ENCODE measurements at regions not wholly inside any gene's neighbourhood (a gene's known extent, or its start where the extent isn't known, plus 50 kb on each side); places are given as distances from the start of the nearest gene placed in this dataset.

DNA sequence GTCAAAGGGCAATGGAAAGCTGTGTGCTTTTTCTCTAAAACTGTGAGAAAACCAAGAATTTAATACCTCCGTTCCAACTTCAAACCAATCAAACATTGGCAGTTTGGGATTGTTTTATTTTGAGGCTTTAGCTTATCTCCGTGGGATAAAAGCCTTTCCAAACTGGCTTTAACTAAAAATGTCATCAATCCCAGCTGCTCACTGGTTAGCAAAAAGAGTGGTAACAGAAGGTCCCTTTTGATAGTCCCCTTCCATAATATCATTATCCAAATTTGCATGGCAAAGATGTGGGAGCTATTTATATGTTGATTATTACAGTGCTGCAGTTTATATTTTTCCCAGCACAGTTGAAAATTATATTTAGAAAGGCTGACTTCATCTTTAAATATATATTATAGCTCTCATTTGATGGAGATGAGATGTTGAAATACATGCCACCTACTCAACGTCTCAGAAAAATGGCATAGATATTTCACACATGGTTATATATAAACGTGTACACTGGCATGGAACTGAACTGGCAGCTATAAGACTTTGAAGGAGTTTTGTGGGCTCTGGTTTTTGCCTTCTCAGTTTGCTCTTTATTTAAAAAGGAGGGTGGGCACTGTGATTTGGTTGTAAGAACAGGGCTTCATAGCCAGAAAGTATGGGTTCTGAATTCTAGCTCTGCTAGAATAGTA is 707.1 kb upstream of the SLIT2 start:
- no peak for TF ChIP-seq JUND (IDR thresholded peaks at IDR 0.05; ENCODE audit: low read depth)
- no peak for DNase-seq (ENCODE audit: low read depth in 1 of 2, low spot score in 1 of 2)
- in situ Hi-C loops (cut with HindIII; ENCODE audit: low pct_unique_long_range_greater_than_20kb, low sequenced_read_pairs) = no loop called here

DNA sequence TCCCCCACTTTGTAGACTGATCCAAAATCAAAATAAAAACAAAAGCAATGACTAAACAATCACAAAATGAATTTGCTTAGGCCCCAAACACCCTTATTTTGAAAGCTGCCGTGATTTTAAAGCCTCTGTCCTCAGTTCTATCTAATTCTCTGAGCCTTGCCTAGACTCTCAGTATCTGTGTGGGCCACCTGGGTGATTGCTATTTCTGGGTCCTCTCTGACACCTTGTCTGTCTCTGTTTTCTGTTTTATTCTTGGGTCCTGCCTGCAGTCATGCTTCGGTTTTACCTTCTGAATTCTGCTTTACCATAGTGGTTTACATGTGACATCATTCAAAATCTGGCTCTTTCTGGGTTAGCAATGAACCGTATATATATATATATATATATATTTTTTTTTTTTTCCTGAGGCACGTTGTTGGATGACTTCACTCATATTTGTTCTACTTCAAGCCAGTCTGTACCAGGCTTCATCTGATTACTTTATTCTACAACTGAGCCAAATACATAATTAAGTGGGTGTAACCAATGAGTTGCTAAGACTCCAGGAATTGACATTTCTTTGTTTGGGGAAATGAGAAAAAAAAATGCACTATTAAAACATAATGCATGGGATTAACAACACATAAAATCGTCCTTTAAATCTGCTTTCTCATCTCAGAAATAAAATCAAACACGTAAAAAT is 710.7 kb upstream of the SLIT2 start:
- DNase-seq (ENCODE audit: low read depth in 1 of 2, low spot score in 1 of 2) = no peak
- in situ Hi-C loops (cut with HindIII; ENCODE audit: low pct_unique_long_range_greater_than_20kb, low sequenced_read_pairs) = no loop called here
- no peak for TF ChIP-seq JUND (IDR thresholded peaks at IDR 0.05; ENCODE audit: low read depth)

DNA sequence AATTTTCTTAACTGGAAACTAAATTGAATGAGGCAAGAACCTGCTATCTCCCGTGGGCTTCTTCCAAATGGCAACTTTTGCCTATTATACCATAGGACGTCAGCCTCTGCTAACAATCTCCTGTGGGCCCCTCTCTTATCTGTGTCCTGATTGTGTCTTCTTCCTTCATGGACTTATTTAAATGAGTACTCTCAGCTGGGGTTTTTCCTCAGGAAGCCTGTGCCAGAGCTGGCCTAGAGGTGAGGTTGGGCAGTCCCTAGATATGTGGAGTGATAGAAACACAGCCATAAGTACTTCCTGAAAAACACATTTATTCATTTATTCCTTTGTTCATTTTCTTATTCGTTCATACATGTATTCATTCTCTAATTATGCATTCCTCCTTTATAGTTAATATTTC is 712.5 kb upstream of the SLIT2 start:
- TF ChIP-seq JUND (IDR thresholded peaks at IDR 0.05; ENCODE audit: low read depth) = no peak
- in situ Hi-C loops (cut with HindIII; ENCODE audit: low pct_unique_long_range_greater_than_20kb, low sequenced_read_pairs) = no loop called here

DNA sequence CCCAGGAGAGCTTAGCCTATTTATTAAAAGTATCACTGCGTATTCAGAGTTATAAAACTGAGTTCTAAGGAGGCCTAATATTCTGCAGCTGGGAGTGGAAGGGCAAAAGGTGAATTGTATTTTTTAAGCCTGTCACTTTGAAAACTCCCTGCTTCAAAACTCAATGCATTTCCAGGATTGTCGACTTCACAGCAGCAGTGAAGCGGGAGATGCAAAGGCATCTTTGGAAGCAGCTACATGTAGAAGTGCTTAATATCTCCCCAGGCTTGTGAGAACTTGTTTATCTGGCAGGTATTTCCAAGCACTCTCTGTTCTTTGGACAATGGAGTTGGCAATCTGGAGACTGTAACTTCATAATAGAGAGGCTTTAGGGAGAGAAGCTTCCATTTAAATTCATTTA is 717.5 kb upstream of the SLIT2 start:
- no peak for DNase-seq (ENCODE audit: low read depth in 1 of 2, low spot score in 1 of 2)
- in situ Hi-C loops (cut with HindIII; ENCODE audit: low pct_unique_long_range_greater_than_20kb, low sequenced_read_pairs) = no loop called here
- no peak for TF ChIP-seq JUND (IDR thresholded peaks at IDR 0.05; ENCODE audit: low read depth)

More for the DNA sequence above, 712.5 kb upstream of the SLIT2 start:
- no peak for DNase-seq (ENCODE audit: low read depth in 1 of 2, low spot score in 1 of 2)

DNA sequence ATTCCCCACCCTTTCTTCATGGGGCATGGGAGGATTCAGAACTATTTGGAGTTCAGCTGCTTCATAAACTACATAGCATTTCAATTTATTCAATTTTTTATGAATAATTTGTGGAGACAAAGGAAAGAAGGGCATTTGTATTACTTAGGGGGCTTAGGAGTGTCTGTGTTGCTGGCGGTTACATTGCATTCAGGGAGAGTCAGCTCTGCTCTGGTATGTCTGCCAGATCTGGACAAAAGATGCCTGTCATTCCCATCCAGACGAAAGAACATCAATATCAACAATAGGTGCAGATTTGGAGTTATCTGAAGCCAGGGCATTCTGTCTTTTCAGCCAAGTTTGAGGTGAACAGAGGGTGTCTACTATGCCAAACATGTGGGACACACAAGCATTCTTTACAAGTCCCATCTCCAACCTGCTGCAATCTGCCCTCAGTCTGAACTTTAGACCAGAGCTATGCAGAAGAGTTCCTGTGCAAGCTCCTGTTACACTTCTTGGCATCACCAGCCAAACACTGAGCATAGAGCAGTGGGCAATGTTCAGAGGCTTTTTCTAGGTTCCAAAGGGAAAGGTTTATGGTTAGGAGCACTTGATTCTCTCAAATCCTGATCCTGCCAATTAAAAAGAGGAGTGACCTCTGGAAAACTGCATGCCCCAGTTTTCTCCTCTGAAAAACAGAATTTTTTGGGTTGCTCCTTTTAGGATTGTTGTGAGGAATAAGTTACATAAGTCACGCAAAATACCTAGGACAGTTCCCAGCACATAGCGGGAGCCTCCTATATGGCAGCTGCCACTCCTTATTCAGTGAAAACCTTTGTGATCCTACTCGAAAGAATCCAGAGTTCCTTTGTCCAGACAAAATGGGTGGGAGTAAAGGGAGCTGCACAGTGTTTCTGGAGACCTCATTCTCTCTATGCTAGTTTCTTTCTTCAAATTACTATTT is 719.5 kb upstream of the SLIT2 start:
- in situ Hi-C loops (cut with HindIII; ENCODE audit: low pct_unique_long_range_greater_than_20kb, low sequenced_read_pairs) = no loop called here
- no peak for TF ChIP-seq JUND (IDR thresholded peaks at IDR 0.05; ENCODE audit: low read depth)

DNA sequence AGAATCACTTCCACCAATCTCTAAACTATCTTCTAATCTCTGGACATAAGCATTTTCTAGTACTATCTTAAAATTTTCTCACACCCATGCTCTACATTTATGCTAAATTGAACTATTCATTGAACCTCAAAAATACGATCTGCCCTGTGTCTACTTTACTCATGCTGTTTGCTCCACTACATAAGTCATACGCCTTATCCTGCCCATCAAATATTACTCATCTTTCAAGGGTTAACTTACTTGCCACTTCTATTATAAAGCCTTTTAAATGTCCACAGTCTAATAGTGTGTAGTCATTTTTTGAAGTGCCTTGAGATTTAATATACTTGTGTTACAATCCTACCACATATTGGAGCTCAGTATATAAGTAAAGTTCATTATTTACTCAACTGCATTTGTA is 727.7 kb upstream of the SLIT2 start:
- in situ Hi-C loops (cut with HindIII; ENCODE audit: low pct_unique_long_range_greater_than_20kb, low sequenced_read_pairs) = no loop called here
- DNase-seq (ENCODE audit: low read depth in 1 of 2, low spot score in 1 of 2) = no peak
- TF ChIP-seq JUND (IDR thresholded peaks at IDR 0.05; ENCODE audit: low read depth) = no peak

More for the DNA sequence above, 719.5 kb upstream of the SLIT2 start:
- DNase-seq (ENCODE audit: low read depth in 1 of 2, low spot score in 1 of 2) = no peak

DNA sequence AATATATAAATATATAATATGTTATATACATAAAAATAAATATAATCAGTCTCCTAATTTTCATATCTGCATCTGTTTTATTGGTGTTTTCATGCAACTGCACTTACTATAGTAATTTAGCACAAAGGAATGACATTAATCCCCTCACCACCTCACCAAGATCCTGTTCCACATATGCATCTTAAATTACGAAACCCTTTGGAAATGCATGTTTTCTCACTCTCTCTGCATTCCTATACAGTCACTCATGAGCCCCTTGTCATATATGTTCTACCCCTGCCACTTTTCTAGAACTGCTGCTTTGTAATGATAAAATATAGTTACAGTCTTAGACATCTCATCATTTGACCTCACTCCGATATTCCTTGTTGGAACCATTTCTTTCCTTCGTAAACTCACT is 728.7 kb upstream of the SLIT2 start:
- no peak for TF ChIP-seq JUND (IDR thresholded peaks at IDR 0.05; ENCODE audit: low read depth)
- no peak for DNase-seq (ENCODE audit: low read depth in 1 of 2, low spot score in 1 of 2)
- in situ Hi-C loops (cut with HindIII; ENCODE audit: low pct_unique_long_range_greater_than_20kb, low sequenced_read_pairs) = no loop called here

DNA sequence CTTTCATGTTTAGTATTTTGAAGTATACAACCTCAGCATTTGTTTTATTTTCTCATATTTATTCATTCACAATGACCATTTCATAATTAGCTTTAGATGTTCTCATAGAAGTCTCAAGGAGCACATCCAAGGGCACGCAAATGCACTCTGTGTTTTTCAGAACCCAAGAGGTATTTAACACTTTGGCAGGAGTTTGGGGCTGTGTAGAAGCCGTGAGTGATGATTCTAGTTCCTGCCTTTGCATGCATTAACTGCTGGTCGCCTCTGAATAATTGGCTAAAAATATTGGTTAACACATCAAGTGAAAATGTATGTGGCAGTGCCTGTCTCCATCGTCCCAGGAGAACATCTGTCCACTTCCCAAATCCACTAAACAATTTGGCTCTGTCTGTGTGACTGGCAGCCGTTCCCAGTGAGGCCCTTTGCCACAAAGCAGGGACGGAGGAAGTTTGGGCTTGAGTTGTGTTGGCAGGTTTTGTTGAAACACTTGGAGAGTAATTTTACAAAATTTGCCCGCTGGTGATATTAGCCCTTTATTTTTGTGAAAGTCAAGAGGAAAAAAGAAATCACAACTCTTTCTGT is 730.7 kb upstream of the SLIT2 start:
- no peak for DNase-seq (ENCODE audit: low read depth in 1 of 2, low spot score in 1 of 2)
- in situ Hi-C loops (cut with HindIII; ENCODE audit: low pct_unique_long_range_greater_than_20kb, low sequenced_read_pairs) = no loop called here
- TF ChIP-seq JUND (IDR thresholded peaks at IDR 0.05; ENCODE audit: low read depth) = no peak

DNA sequence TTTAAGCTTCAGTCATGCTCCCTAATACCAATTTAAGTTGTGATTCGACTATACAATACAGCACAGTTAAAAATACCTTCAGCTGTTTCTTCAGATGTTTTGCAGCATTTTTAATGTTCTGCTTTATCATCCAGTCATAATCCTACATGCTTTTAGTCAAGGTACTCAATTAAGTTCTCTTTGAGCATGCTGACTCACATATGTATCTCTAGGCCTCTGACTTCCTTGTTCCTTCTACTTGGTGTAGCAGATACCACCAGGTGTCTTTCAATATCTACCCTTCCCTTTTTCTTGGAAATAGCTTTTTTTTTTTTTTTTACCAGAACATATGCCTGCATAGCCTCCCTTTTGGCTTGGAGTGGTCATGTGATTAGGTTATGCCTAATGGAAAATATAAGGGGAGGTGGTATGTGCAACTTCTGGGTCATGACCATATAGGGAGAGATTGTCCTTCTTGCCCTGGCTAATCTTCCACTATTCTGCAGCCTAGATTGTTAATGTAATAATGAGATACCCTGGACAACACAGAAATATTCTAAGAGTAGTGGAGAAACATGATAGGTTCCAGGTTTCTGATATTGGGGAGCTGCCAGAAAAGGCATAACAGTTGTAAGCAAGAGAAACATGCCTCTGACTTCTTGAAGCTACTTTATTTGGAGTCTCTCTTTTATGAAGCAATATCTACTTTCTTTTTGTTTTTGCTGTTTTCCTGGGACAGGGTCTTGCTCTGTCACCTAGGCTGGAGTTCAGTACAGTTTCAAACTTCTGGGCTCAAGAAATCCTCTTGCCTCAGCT is 737.2 kb upstream of the SLIT2 start:
- no peak for TF ChIP-seq JUND (IDR thresholded peaks at IDR 0.05; ENCODE audit: low read depth)
- DNase-seq (ENCODE audit: low read depth in 1 of 2, low spot score in 1 of 2) = no peak

DNA sequence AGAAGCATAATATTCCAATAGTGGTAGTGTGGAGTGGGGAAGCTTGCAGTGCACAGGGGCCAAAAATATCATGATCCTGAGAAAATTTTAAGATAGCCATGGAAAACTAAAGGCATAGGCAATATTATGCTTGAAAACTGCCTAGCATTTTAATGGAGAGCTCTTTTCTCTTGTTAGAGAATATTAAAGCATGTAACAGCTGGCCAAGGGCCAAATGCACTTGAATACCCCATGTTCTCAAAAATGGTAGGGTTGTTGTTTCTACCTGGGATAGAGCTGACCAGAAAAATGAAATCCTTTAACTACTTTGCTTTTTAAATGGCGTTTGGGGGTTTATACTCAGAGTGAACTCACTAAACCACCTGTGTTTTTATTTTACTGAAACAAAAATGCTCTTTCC is 739.6 kb upstream of the SLIT2 start:
- no peak for DNase-seq (ENCODE audit: low read depth in 1 of 2, low spot score in 1 of 2)
- in situ Hi-C loops (cut with HindIII; ENCODE audit: low pct_unique_long_range_greater_than_20kb, low sequenced_read_pairs) = no loop called here
- no peak for TF ChIP-seq JUND (IDR thresholded peaks at IDR 0.05; ENCODE audit: low read depth)

More for the DNA sequence above, 737.2 kb upstream of the SLIT2 start:
- in situ Hi-C loops (cut with HindIII; ENCODE audit: low pct_unique_long_range_greater_than_20kb, low sequenced_read_pairs) = no loop called here

DNA sequence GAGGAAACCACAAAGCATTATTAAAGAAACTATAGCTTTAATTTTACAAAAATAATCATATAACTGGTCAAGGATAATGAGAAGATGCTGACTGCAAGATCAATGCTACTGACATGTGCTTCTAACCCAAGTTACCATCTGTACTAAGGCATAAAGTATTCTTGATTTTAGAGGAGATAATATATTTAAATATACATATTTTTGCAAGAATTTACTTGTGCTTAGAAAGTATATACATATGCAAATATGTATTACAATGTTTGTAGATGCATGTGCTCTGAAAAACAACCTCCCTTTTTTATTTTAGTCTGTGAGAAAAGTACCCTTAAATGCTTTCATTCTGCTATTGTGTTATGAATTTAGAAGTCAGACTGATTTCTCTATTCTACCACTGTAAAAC is 740.7 kb upstream of the SLIT2 start:
- in situ Hi-C loops (cut with HindIII; ENCODE audit: low pct_unique_long_range_greater_than_20kb, low sequenced_read_pairs) = no loop called here
- TF ChIP-seq JUND (IDR thresholded peaks at IDR 0.05; ENCODE audit: low read depth) = no peak
- DNase-seq (ENCODE audit: low read depth in 1 of 2, low spot score in 1 of 2) = no peak

DNA sequence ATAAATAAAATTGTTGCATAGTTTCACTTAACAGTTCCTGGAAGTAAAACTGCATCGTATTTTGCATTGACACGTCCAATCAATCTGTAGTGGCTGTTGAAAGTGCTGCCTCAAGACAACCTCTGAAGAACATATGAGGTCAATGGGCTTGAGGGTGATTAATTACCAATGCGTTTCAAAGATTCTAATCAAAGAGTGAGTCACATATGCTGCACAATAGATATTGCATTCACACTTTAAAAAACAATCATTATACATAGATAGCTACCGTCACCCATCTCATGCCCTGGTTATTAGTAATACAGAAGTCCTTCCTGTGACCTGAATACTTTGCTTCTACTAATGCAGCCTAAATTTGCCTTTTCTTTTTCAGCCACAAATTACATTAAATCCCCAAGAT is 743.3 kb upstream of the SLIT2 start:
- no peak for TF ChIP-seq JUND (IDR thresholded peaks at IDR 0.05; ENCODE audit: low read depth)
- in situ Hi-C loops (cut with HindIII; ENCODE audit: low pct_unique_long_range_greater_than_20kb, low sequenced_read_pairs) = no loop called here
- no peak for DNase-seq (ENCODE audit: low read depth in 1 of 2, low spot score in 1 of 2)

Data from T47D (cell line).